KMS-11 (cell line): ENCODE measurements at regions not wholly inside any gene's neighbourhood (a gene's known extent, or its start where the extent isn't known, plus 50 kb on each side); places are given as distances from the start of the nearest gene placed in this dataset.

Source experiments
- H2AFZ ChIP-seq: fragments of 200-600 bp; sonication (generic); 2 replicates; pipeline ENCODE4 v1.6.1; 2016; ENCODE audit warnings: antibody characterized with exemption, mixed run types, low read depth
- H3K27ac ChIP-seq: fragments of 200-600 bp; sonication (generic); 2 replicates; pipeline ENCODE4 v1.6.1; 2016; ENCODE audit warnings: mild to moderate bottlenecking, mixed run types
- H3K27me3 ChIP-seq: fragments of 200-600 bp; sonication (generic); 2 replicates; pipeline ENCODE4 v1.6.1; 2017; ENCODE audit warnings: mild to moderate bottlenecking, low read depth, mixed run types, moderate library complexity; ENCODE audit not compliant: insufficient read depth
- H3K36me3 ChIP-seq: fragments of 200-600 bp; sonication (generic); 2 replicates; pipeline ENCODE4 v1.6.1; 2017; ENCODE audit warnings: mild to moderate bottlenecking, mixed run types; ENCODE audit not compliant: insufficient read depth
- H3K4me1 ChIP-seq: fragments of 200-600 bp; sonication (generic); 2 replicates; pipeline ENCODE4 v1.6.1; 2016; ENCODE audit warnings: mild to moderate bottlenecking, low read depth, mixed run types; ENCODE audit not compliant: poor library complexity, severe bottlenecking
- H3K4me2 ChIP-seq: fragments of 200-600 bp; sonication (generic); 2 replicates; pipeline ENCODE4 v1.7.0; 2016; ENCODE audit warnings: mild to moderate bottlenecking, mixed run types
- H3K4me3 ChIP-seq: fragments of 200-600 bp; sonication (generic); IDR thresholded peaks from 2 replicates; pipeline ENCODE4 v1.6.1; 2017; ENCODE audit warnings: low read depth, low read length, mixed read lengths; ENCODE audit not compliant: insufficient read depth
- H3K79me2 ChIP-seq: fragments of 200-600 bp; sonication (generic); 2 replicates; pipeline ENCODE4 v1.6.1; 2016; ENCODE audit warnings: low read depth, mixed run types; ENCODE audit not compliant: insufficient read depth
- H3K9ac ChIP-seq: fragments of 200-600 bp; sonication (generic); 2 replicates; pipeline ENCODE4 v1.6.1; 2016; ENCODE audit warnings: mild to moderate bottlenecking, mixed run types
- H4K20me1 ChIP-seq: fragments of 200-600 bp; sonication (generic); 2 replicates; pipeline ENCODE4 v1.6.1; 2016; ENCODE audit warnings: mild to moderate bottlenecking, mixed run types; ENCODE audit not compliant: insufficient read depth
- CTCF ChIP-seq: fragments of 200-600 bp; sonication (generic); conservative IDR thresholded peaks from 2 replicates; pipeline ENCODE4 v1.6.1; 2017; ENCODE audit warnings: low read depth, mild to moderate bottlenecking, antibody characterized with exemption, low read length, moderate library complexity, mixed read lengths

DNA sequence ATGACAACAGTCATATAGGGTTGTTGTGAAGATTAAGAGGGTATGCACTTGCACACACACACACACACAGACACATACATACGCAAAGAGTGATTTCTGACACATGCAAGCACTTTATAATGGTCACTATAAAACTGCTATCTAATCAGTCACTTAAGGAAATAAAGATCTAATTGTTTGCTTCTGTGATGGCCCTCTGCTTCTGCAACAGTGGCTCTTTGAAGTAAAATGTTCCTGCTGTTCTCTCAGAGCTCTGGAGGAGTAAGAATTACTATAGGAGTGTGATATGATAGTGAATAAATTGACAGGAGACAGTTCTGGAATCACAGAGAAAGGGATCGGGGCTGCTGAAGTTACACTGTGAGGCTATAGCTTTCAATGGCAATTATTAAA, 494.5 kb upstream of the B3GALT2 start:
- H3K27ac ChIP-seq, result no peak overlapping the region
- H3K27me3 ChIP-seq, result no peaks in the 10 kb centered on the region
- no peak for TF ChIP-seq CTCF
- no peaks in the 10 kb centered on the region for H3K36me3 ChIP-seq
- no peaks in the 10 kb centered on the region for H3K4me1 ChIP-seq
- H3K4me2 ChIP-seq, result no peak overlapping the region
- H4K20me1 ChIP-seq, result no peaks in the 10 kb centered on the region
- no peak overlapping the region for H3K4me3 ChIP-seq
- H2AFZ ChIP-seq, result no peak overlapping the region
- no peaks in the 10 kb centered on the region for H3K79me2 ChIP-seq
- H3K9ac ChIP-seq, result no peak overlapping the region

- Histone ChIP-seq H3K36me3 (no peaks in the 10 kb centered on the region), H3K27ac (no peak overlapping the region), H3K27me3 (no peaks in the 10 kb centered on the region), H3K4me2 (no peak overlapping the region), H3K4me1 (no peaks in the 10 kb centered on the region), H4K20me1 (no peaks in the 10 kb centered on the region), H2AFZ (no peak overlapping the region), H3K4me3 (no peak overlapping the region), H3K9ac (no peak overlapping the region), H3K79me2 (no peaks in the 10 kb centered on the region)
- TF ChIP-seq CTCF, result no peak
Observed at GRCh38 chr1:193680247-193680923, 494.0 kb upstream of the B3GALT2 start.

DNA sequence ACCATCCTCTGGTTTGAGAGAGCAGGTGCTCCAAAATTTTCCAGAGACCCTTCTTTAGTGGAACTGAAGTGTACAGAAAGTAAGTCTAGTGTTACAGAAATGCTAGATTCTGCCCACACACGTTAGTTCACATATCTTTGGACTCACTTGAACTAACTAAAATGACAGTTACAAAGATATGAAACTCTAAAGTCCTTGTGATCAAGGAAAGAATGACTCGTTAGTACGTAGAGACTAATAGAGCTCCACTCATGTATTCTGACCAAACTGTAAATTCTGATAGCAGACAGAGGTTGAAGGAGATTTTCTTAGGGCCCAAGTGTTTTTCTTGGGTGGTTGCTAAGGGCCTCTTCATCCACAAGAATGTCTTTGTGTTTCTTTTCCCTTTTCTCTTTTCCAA, 491.5 kb upstream of the B3GALT2 start:
- Histone ChIP-seq H3K27ac (no peak overlapping the region), H3K9ac (no peak overlapping the region), H3K4me1 (no peaks in the 10 kb centered on the region), H3K79me2 (no peaks in the 10 kb centered on the region), H3K36me3 (no peaks in the 10 kb centered on the region), H3K4me3 (no peak overlapping the region), H3K27me3 (no peaks in the 10 kb centered on the region), H4K20me1 (no peaks in the 10 kb centered on the region), H2AFZ (no peak overlapping the region), H3K4me2 (no peak overlapping the region)
- no peak for TF ChIP-seq CTCF

DNA sequence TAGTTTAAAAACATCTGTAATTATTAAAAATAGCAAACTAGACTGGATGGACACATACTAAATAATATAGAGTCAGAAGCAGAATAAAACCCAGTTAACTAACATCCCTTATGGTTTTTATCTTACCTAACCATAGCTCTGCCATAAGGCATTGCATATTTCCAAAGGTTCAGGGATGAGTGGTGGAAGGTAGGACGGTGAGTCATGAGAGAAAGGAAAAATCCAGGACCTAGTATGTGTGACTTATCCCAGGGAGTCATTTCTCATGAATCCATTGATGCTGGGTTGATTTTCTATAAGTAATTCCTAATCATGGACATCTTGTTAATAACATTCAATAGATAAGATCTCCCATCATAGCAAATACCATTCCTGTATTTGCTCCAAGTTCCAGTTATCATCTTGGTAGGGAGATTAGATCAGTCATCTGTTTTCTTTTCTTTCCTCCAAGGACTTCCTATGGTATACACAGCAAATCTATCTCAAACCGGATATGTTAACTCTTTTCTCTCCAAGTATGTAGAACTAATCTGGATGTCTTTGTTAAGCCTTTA, 490.7 kb upstream of the B3GALT2 start:
- Histone ChIP-seq H3K4me3 (no peak overlapping the region), H3K27ac (no peak overlapping the region), H2AFZ (no peak overlapping the region), H3K27me3 (no peaks in the 10 kb centered on the region), H3K9ac (no peak overlapping the region), H3K79me2 (no peaks in the 10 kb centered on the region), H3K4me1 (no peaks in the 10 kb centered on the region), H3K36me3 (no peaks in the 10 kb centered on the region), H4K20me1 (no peaks in the 10 kb centered on the region), H3K4me2 (no peak overlapping the region)
- no peak for TF ChIP-seq CTCF
